Panc1 (cell line): ENCODE measurements at regions not wholly inside any gene's neighbourhood (a gene's known extent, or its start where the extent isn't known, plus 50 kb on each side); places are given as distances from the start of the nearest gene placed in this dataset.

Source experiments
- POLR2AphosphoS5 ChIP-seq: IDR thresholded peaks from 2 replicates; pipeline ENCODE4 v1.6.1; 2012; ENCODE audit warnings: mild to moderate bottlenecking, low read depth, low read length, moderate library complexity
- SIN3A ChIP-seq: IDR thresholded peaks from 2 replicates; pipeline ENCODE4 v1.6.1; 2012; ENCODE audit warnings: low read depth, mild to moderate bottlenecking, low read length, moderate library complexity, borderline replicate concordance; ENCODE audit not compliant: insufficient read depth
- TF ChIP-seq, protein P1 (sequence below): fragments of 450-650 bp; IDR thresholded peaks from 2 replicates; pipeline ENCODE4 v1.5.1; 2017; ENCODE audit warnings: mild to moderate bottlenecking

DNA sequence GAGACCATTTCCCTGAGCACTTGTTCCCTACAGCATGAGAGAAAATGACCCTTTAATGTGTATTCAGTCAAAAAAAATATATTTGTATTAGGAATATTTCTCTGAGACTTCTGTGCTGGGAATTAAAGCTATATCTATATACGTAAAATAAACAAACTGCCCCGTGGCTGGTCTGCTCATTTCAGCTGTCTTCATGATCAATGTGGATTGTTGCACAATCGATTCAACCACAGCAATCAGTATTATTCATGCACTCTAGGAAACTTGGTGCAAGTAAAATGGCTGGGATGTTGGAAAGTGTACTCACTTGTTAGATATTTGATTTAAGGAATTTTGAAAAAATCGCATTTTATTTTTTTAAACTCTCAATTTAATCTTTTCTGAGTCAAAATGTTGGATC is 307.9 kb upstream of the ZFP42 start:
- TF ChIP-seq, protein P1, sequence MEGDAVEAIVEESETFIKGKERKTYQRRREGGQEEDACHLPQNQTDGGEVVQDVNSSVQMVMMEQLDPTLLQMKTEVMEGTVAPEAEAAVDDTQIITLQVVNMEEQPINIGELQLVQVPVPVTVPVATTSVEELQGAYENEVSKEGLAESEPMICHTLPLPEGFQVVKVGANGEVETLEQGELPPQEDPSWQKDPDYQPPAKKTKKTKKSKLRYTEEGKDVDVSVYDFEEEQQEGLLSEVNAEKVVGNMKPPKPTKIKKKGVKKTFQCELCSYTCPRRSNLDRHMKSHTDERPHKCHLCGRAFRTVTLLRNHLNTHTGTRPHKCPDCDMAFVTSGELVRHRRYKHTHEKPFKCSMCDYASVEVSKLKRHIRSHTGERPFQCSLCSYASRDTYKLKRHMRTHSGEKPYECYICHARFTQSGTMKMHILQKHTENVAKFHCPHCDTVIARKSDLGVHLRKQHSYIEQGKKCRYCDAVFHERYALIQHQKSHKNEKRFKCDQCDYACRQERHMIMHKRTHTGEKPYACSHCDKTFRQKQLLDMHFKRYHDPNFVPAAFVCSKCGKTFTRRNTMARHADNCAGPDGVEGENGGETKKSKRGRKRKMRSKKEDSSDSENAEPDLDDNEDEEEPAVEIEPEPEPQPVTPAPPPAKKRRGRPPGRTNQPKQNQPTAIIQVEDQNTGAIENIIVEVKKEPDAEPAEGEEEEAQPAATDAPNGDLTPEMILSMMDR = no peak
- TF ChIP-seq POLR2AphosphoS5 (no peak), SIN3A (no peak)
